GM13977 (cell line): ENCODE measurements at regions not wholly inside any gene's neighbourhood (a gene's known extent, or its start where the extent isn't known, plus 50 kb on each side); places are given as distances from the start of the nearest gene placed in this dataset.

Experiments used
- DNase-seq: peaks from one replicate; pipeline ENCODE4 v3.0.0; 2012; ENCODE audit warnings: low spot score
- CTCF ChIP-seq: IDR thresholded peaks from 2 replicates; pipeline ENCODE4 v1.5.1; 2012; ENCODE audit warnings: mild to moderate bottlenecking, control low read depth; ENCODE audit not compliant: insufficient read depth; ENCODE audit errors: extremely low read depth, missing control alignments
- in situ Hi-C: fragments of 300-500 bp; cut with MboI; formaldehyde crosslinking; loops from one replicate; pipeline ENCODE4 v1.12.0; 2022; ENCODE audit warnings: low sequenced_read_pairs, low pct_unique_long_range_greater_than_20kb, mixed read lengths, inconsistent platforms; ENCODE audit not compliant: unreplicated experiment

GRCh38 chr1:185495898-185496297 is 178.9 kb upstream of the IVNS1ABP start:
- in situ Hi-C loops, result no loop called here
- no peak for DNase-seq
- no peak for TF ChIP-seq CTCF

GRCh38 chr1:185495007-185495406 is 178.0 kb upstream of the IVNS1ABP start:
- in situ Hi-C loops, result no loop called here
- no peak for DNase-seq
- no peak for TF ChIP-seq CTCF

GRCh38 chr1:185492089-185492825 is 175.2 kb upstream of the IVNS1ABP start:
- TF ChIP-seq CTCF, result no peak
- no peak for DNase-seq
- in situ Hi-C loops, result no loop called here

- no peak for DNase-seq
- in situ Hi-C loops, result no loop called here
- TF ChIP-seq CTCF, result no peak
Measured at GRCh38 chr1:185491604-185492003, 174.6 kb upstream of the IVNS1ABP start.

- no peak for TF ChIP-seq CTCF
- in situ Hi-C loops, result no loop called here
- DNase-seq, result no peak
Measured at GRCh38 chr1:185490924-185491323, 173.9 kb upstream of the IVNS1ABP start.

- no peak for DNase-seq
- in situ Hi-C loops, result no loop called here
- no peak for TF ChIP-seq CTCF
Measured at GRCh38 chr1:185489406-185489805, 172.4 kb upstream of the IVNS1ABP start.
